K562 (cell line): ENCODE measurements at regions not wholly inside any gene's neighbourhood (a gene's known extent, or its start where the extent isn't known, plus 50 kb on each side); places are given as distances from the start of the nearest gene placed in this dataset.

Experiments
- ATAC-seq: fragments of 200-7000 bp; cut with Tn5 transposase; 3 replicates; pipeline ENCODE4 v1.9.1; 2020; ENCODE audit warnings: moderate library complexity
- BruUV-seq: library from RNA; stranded (reverse); fragments of 400-500 nt; replicated peaks from 2 replicates; lab custom pipeline; 2021; lab: Mats Ljungman, UMichigan
- CTCF ChIA-PET: fragments of 300-600 bp; formaldehyde crosslinking; extraction: SDS; loops from one replicate; lab custom pipeline; 2021; ENCODE audit warnings: low intra/inter-chr PET ratio; lab: Yijun Ruan, JAX
- POLR2A ChIA-PET: fragments of 300-600, 350-650 bp; sonication (Branson Sonifier 250); formaldehyde crosslinking; extraction: SDS; loops from one replicate; lab custom pipeline; 2021; ENCODE audit warnings: antibody characterized with exemption, inconsistent platforms; lab: Yijun Ruan, JAX
- DNase-seq, 4 experiments: peaks; one replicate each; pipeline versions ENCODE4 v3.0.0 to v3.0.0-alpha.2; 2011 to 2018; ENCODE audit warnings: low spot score in 3 of 4, mixed read lengths in 3 of 4; ENCODE audit errors: extremely low read depth in 1 of 4
- FAIRE-seq: peaks from 2 replicates; lab custom pipeline; 2011; peaks lifted over from hg19 to GRCh38; lab: Jason Lieb, UNC
- H2AFZ ChIP-seq: 2 replicates; pipeline ENCODE4 v1.6.0; 2011; ENCODE audit warnings: low read depth, low read length, control low read depth, inconsistent platforms
- H3K27ac ChIP-seq: fragments of 200-600 bp; 3 replicates; pipeline ENCODE4 v1.8.0; 2011; ENCODE audit warnings: low read depth, mild to moderate bottlenecking, control low read depth, inconsistent platforms, low read length, moderate library complexity, mixed read lengths; ENCODE audit errors: extremely low read depth
- H3K27me3 ChIP-seq, 2 experiments: fragments of 300-600 bp in 1 of 2; 2 replicates in 1 of 2; 3 replicates in 1 of 2; pipeline versions ENCODE4 v1.6.0 to v1.8.0; 2011; ENCODE audit warnings: inconsistent platforms in 2 of 2, low read length in 2 of 2, mild to moderate bottlenecking in 1 of 2, mixed read lengths in 1 of 2, moderate library complexity in 1 of 2; ENCODE audit not compliant: control insufficient read depth in 2 of 2, insufficient read depth in 2 of 2
- H3K36me3 ChIP-seq: fragments of 300-600 bp; 3 replicates; pipeline ENCODE4 v1.8.0; 2011; ENCODE audit warnings: mild to moderate bottlenecking, low read length, inconsistent platforms; ENCODE audit not compliant: control insufficient read depth, insufficient read depth
- H3K4me1 ChIP-seq, 2 experiments: fragments of 200-600 bp in 1 of 2; replicated peaks in 1 of 2; 2 replicates in 1 of 2; 3 replicates in 1 of 2; pipeline versions ENCODE4 v1.5.1 to v1.8.0; 2011; ENCODE audit warnings: inconsistent platforms in 2 of 2, low read length in 2 of 2, mild to moderate bottlenecking in 1 of 2, mixed read lengths in 1 of 2, moderate library complexity in 1 of 2; ENCODE audit not compliant: control insufficient read depth in 2 of 2, insufficient read depth in 2 of 2
- H3K4me2 ChIP-seq: 2 replicates; pipeline ENCODE4 v1.6.1; 2011; ENCODE audit warnings: low read length, control low read depth, inconsistent platforms, mixed read lengths; ENCODE audit not compliant: insufficient read depth
- H3K4me3 ChIP-seq: fragments of 200-600 bp; sonication (generic), shearing (Covaris generic); 2 replicates; pipeline ENCODE4 v1.5.1; 2016; ENCODE audit warnings: control low read depth, inconsistent platforms
- H3K79me2 ChIP-seq: fragments of 200-600 bp; 3 replicates; pipeline ENCODE4 v1.8.0; 2011; ENCODE audit warnings: low read length, inconsistent platforms; ENCODE audit not compliant: control insufficient read depth, insufficient read depth
- H3K9ac ChIP-seq, 2 experiments: 2 replicates each; pipeline versions ENCODE4 v1.6.0 to v1.6.1; 2011; ENCODE audit warnings: low read depth in 2 of 2, low read length in 2 of 2, control low read depth in 1 of 2, inconsistent platforms in 1 of 2, mild to moderate bottlenecking in 1 of 2, mixed read lengths in 1 of 2; ENCODE audit not compliant: insufficient read depth in 1 of 2
- H3K9me1 ChIP-seq: one replicate; pipeline ENCODE4 v1.6.0; 2011; ENCODE audit warnings: inconsistent platforms, mild to moderate bottlenecking, low read length, moderate library complexity; ENCODE audit not compliant: control insufficient read depth, insufficient read depth
- H3K9me3 ChIP-seq: replicated peaks from 2 replicates; pipeline ENCODE4 v1.5.1; 2011; ENCODE audit warnings: low read depth, low read length, inconsistent platforms; ENCODE audit not compliant: control insufficient read depth, insufficient read depth
- H4K20me1 ChIP-seq: replicated peaks from 2 replicates; pipeline ENCODE4 v1.6.1; 2011; ENCODE audit warnings: low read length, inconsistent platforms, mixed read lengths; ENCODE audit not compliant: control insufficient read depth, insufficient read depth
- AFF4 ChIP-seq: sonication (generic); formaldehyde crosslinking; IDR thresholded peaks from 2 replicates; pipeline ENCODE4 v1.8.0; 2023; ENCODE audit warnings: mild to moderate bottlenecking, missing genetic modification reagents
- CREB1 ChIP-seq, 2 experiments: sonication (generic) in 1 of 2; formaldehyde crosslinking in 1 of 2; IDR thresholded peaks; 2 replicates each; pipeline versions ENCODE4 v1.6.1 to v1.8.0; 2012 to 2022; ENCODE audit warnings: inconsistent platforms in 1 of 2, mild to moderate bottlenecking in 1 of 2, missing genetic modification reagents in 1 of 2, moderate library complexity in 1 of 2
- NCOA6 ChIP-seq: fragments of 450-650 bp; IDR thresholded peaks from 2 replicates; pipeline ENCODE4 v1.6.1; 2017; ENCODE audit warnings: mild to moderate bottlenecking
- RBBP5 ChIP-seq: fragments of 200-600 bp; sonication (generic); IDR thresholded peaks from 2 replicates; pipeline ENCODE4 v1.6.1; 2012; ENCODE audit warnings: borderline replicate concordance, mild to moderate bottlenecking, low read length, control low read depth, inconsistent platforms; ENCODE audit not compliant: insufficient read depth, poor library complexity, severe bottlenecking
- UBTF ChIP-seq, 2 experiments: IDR thresholded peaks; 2 replicates each; pipeline ENCODE4 v1.6.1; 2012; ENCODE audit warnings: improper control_type of control experiment in 2 of 2, low read depth in 2 of 2, low read length in 2 of 2, borderline replicate concordance in 1 of 2
- ZNF140 ChIP-seq: fragments of 250-450 bp; sonication (Bioruptor Pico); IDR thresholded peaks from 2 replicates; pipeline ENCODE4 v1.8.0; 2021; ENCODE audit warnings: moderate library complexity, mild to moderate bottlenecking, inconsistent platforms
- ZNF398 ChIP-seq: fragments of 250-450 bp; sonication (Bioruptor Pico); IDR thresholded peaks from 2 replicates; pipeline ENCODE4 v1.8.0; 2021; ENCODE audit warnings: moderate library complexity, mild to moderate bottlenecking, inconsistent platforms
- ZNF512 ChIP-seq: IDR thresholded peaks from 2 replicates; pipeline ENCODE4 v1.6.1; 2016; ENCODE audit warnings: missing genetic modification characterization, missing compliant biosample characterization
- WGBS: fragments of 100-300 bp; shearing (Covaris generic); methylation state at CpG from one replicate; pipeline ENCODE4 v1.1.6; 2016; ENCODE audit warnings: low coverage, mixed read lengths; ENCODE audit not compliant: insufficient coverage; ENCODE audit errors: missing lambda C conversion rate; 5-methylcytosine and 5-hydroxymethylcytosine counted together
- in situ Hi-C: fragments of 300-500 bp; cut with MboI; formaldehyde crosslinking; loops from 4 replicates; pipeline ENCODE4 v1.15.0; 2018; ENCODE audit warnings: inconsistent platforms, mixed read lengths
- intact Hi-C: fragments of 100-400 bp; cut with micrococcal nuclease; formaldehyde crosslinking; loops from 2 replicates; pipeline ENCODE4 v1.14.2; 2022

- TF ChIP-seq AFF4, result no peak
- no peak for TF ChIP-seq NCOA6
These were observed 188.5 kb upstream of the CELF4 start (continued) for GRCh38 chr18:37754141-37754540.

- Histone ChIP-seq H3K79me2 (no peaks in the 10 kb centered on the region), H3K27ac (no peak overlapping the region), H3K4me3 (no peak overlapping the region), H3K9ac (no peak overlapping the region), H3K9me1 (no peaks in the 10 kb centered on the region), H3K4me1 (no peaks in the 10 kb centered on the region), H3K27me3 (no peaks in the 10 kb centered on the region), H2AFZ (no peak overlapping the region), H4K20me1 (no peaks in the 10 kb centered on the region), H3K36me3 (no peaks in the 10 kb centered on the region), H3K9me3 (no peaks in the 10 kb centered on the region), H3K4me2 (no peak overlapping the region)
- POLR2A ChIA-PET, result no interaction called here
- CTCF ChIA-PET, result no interaction called here
- 0% methylated on average over 2 of the region's 2 CpGs for WGBS
- no peak for DNase-seq
- intact Hi-C loops, result no loop called here
- in situ Hi-C loops, result no loop called here
- FAIRE-seq, result no peak
- BruUV-seq, result no TSS peak
- no peak for ATAC-seq
- TF ChIP-seq UBTF (IDR thresholded peaks at IDR 0.05; ENCODE audit: borderline replicate concordance in 1 of 2, low read depth in 2 of 2, low read length in 2 of 2), result no peak
- no peak for TF ChIP-seq RBBP5
- no peak for TF ChIP-seq ZNF512 (tag)
- no peak for TF ChIP-seq ZNF398 (CRISPR knock-in tag)
- no peak for TF ChIP-seq CREB1 (IDR thresholded peaks at IDR 0.05)
- no peak for TF ChIP-seq CREB1 (CRISPR knock-in tag; IDR thresholded peaks at IDR 0.05)
- no peak for TF ChIP-seq ZNF140
These were observed 176.8 kb upstream of the CELF4 start for GRCh38 chr18:37742436-37742835.
